KMS-11 (cell line): ENCODE measurements at regions not wholly inside any gene's neighbourhood (a gene's known extent, or its start where the extent isn't known, plus 50 kb on each side); places are given as distances from the start of the nearest gene placed in this dataset.

Source experiments
- H2AFZ ChIP-seq: fragments of 200-600 bp; sonication (generic); 2 replicates; pipeline ENCODE4 v1.6.1; 2016; ENCODE audit warnings: antibody characterized with exemption, mixed run types, low read depth
- H3K27ac ChIP-seq: fragments of 200-600 bp; sonication (generic); 2 replicates; pipeline ENCODE4 v1.6.1; 2016; ENCODE audit warnings: mild to moderate bottlenecking, mixed run types
- H3K27me3 ChIP-seq: fragments of 200-600 bp; sonication (generic); 2 replicates; pipeline ENCODE4 v1.6.1; 2017; ENCODE audit warnings: mild to moderate bottlenecking, low read depth, mixed run types, moderate library complexity; ENCODE audit not compliant: insufficient read depth
- H3K36me3 ChIP-seq: fragments of 200-600 bp; sonication (generic); 2 replicates; pipeline ENCODE4 v1.6.1; 2017; ENCODE audit warnings: mild to moderate bottlenecking, mixed run types; ENCODE audit not compliant: insufficient read depth
- H3K4me1 ChIP-seq: fragments of 200-600 bp; sonication (generic); 2 replicates; pipeline ENCODE4 v1.6.1; 2016; ENCODE audit warnings: mild to moderate bottlenecking, low read depth, mixed run types; ENCODE audit not compliant: poor library complexity, severe bottlenecking
- H3K4me2 ChIP-seq: fragments of 200-600 bp; sonication (generic); 2 replicates; pipeline ENCODE4 v1.7.0; 2016; ENCODE audit warnings: mild to moderate bottlenecking, mixed run types
- H3K4me3 ChIP-seq: fragments of 200-600 bp; sonication (generic); IDR thresholded peaks from 2 replicates; pipeline ENCODE4 v1.6.1; 2017; ENCODE audit warnings: low read depth, low read length, mixed read lengths; ENCODE audit not compliant: insufficient read depth
- H3K79me2 ChIP-seq: fragments of 200-600 bp; sonication (generic); 2 replicates; pipeline ENCODE4 v1.6.1; 2016; ENCODE audit warnings: low read depth, mixed run types; ENCODE audit not compliant: insufficient read depth
- H3K9ac ChIP-seq: fragments of 200-600 bp; sonication (generic); 2 replicates; pipeline ENCODE4 v1.6.1; 2016; ENCODE audit warnings: mild to moderate bottlenecking, mixed run types
- H4K20me1 ChIP-seq: fragments of 200-600 bp; sonication (generic); 2 replicates; pipeline ENCODE4 v1.6.1; 2016; ENCODE audit warnings: mild to moderate bottlenecking, mixed run types; ENCODE audit not compliant: insufficient read depth
- TF ChIP-seq, protein P1 (sequence below): fragments of 200-600 bp; sonication (generic); conservative IDR thresholded peaks from 2 replicates; pipeline ENCODE4 v1.6.1; 2017; ENCODE audit warnings: low read depth, mild to moderate bottlenecking, antibody characterized with exemption, low read length, moderate library complexity, mixed read lengths

DNA sequence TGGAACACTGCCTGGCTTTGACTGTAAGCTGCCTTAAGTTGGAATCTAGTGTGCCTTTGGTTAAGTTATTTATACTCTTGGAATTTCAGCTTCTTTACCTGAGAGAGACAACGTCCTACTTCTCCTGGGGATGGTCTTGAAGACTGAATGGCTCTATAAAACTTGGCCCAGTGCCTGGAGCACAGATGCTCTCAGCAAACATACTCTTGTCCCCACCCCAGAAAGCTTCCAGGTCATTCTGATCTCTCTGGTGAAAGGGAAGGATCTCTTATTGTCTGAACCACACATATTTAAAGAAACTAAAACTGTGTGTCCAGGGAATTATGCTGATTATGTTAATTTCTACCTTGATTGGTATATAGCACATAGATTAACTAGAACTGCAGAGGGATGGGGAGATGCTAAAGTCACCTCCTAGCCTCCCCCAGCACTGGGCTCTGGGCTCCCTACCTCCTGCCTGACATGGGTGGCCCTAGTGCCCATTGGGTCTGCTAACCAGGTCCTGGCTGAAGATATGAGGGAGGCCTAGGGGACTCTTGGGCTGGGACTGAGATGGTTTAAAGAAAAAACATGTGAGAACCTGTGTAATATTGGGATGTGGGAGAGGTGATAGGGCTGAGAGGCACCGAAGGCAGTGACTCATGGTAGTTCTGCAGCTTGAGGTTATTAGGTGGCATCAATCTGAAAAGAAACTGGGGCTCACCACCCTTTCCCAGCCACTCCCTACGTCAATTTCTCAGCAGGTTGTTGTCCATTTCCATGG is 171.0 kb downstream of the RPLP1 start:
- no peaks in the 10 kb centered on the region for H4K20me1 ChIP-seq
- H3K79me2 ChIP-seq, result no peaks in the 10 kb centered on the region
- H2AFZ ChIP-seq, result no peak overlapping the region
- TF ChIP-seq, protein P1, sequence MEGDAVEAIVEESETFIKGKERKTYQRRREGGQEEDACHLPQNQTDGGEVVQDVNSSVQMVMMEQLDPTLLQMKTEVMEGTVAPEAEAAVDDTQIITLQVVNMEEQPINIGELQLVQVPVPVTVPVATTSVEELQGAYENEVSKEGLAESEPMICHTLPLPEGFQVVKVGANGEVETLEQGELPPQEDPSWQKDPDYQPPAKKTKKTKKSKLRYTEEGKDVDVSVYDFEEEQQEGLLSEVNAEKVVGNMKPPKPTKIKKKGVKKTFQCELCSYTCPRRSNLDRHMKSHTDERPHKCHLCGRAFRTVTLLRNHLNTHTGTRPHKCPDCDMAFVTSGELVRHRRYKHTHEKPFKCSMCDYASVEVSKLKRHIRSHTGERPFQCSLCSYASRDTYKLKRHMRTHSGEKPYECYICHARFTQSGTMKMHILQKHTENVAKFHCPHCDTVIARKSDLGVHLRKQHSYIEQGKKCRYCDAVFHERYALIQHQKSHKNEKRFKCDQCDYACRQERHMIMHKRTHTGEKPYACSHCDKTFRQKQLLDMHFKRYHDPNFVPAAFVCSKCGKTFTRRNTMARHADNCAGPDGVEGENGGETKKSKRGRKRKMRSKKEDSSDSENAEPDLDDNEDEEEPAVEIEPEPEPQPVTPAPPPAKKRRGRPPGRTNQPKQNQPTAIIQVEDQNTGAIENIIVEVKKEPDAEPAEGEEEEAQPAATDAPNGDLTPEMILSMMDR, result no peak
- H3K27me3 ChIP-seq, result no peaks in the 10 kb centered on the region
- H3K9ac ChIP-seq, result no peak overlapping the region
- no peaks in the 10 kb centered on the region for H3K36me3 ChIP-seq
- H3K27ac ChIP-seq, result no peak overlapping the region
- H3K4me2 ChIP-seq, result no peak overlapping the region
- no peak overlapping the region for H3K4me3 ChIP-seq
- no peaks in the 10 kb centered on the region for H3K4me1 ChIP-seq

DNA sequence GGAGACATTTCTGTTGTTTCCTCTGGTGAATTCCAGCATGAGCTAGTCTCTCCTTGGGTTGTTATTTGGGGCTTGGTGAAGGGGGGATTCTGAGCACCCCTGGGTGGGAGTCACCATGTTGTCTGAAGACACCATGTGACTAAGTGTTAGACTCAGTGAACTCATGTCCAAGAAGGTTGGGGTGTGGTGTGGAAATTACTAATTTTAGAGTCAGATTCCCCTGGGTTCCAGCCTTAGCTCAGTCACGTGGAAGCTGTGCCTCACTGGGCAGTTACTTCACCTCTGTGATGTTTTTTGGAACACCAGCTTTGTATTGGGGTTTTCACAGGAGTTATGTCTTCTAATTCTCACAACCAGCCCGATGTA is 171.5 kb downstream of the RPLP1 start:
- Histone ChIP-seq H2AFZ (no peak overlapping the region), H3K27ac (no peak overlapping the region), H3K27me3 (no peaks in the 10 kb centered on the region), H3K4me2 (no peak overlapping the region), H3K79me2 (no peaks in the 10 kb centered on the region), H3K4me1 (no peaks in the 10 kb centered on the region), H3K9ac (no peak overlapping the region), H4K20me1 (no peaks in the 10 kb centered on the region), H3K4me3 (no peak overlapping the region), H3K36me3 (no peaks in the 10 kb centered on the region)
- TF ChIP-seq, protein P1, result no peak

DNA sequence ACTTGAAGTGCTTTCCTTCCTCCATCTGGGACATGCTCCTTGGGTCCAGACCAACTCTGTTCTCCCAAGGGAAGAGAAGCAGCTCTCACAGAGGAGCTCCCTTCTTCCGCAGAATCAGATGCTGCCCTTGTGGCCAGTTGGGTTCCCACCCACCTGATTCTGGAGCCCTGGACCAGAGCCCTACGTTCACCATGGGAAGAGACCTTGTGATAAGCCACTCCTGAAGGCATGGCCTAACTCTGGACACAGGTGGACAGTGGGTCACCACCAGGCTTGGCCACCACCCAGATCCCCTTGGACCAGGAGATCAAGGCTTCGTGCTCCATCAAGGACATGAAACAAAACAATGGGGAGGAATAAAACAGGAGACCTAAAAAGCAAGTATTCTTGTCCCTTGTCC is 172.2 kb downstream of the RPLP1 start:
- TF ChIP-seq, protein P1, result no peak
- no peak overlapping the region for H2AFZ ChIP-seq
- H3K9ac ChIP-seq, result no peak overlapping the region
- H3K27me3 ChIP-seq, result no peaks in the 10 kb centered on the region
- H3K4me3 ChIP-seq, result no peak overlapping the region
- H3K27ac ChIP-seq, result no peak overlapping the region
- no peaks in the 10 kb centered on the region for H4K20me1 ChIP-seq
- no peaks in the 10 kb centered on the region for H3K79me2 ChIP-seq
- no peak overlapping the region for H3K4me2 ChIP-seq
- H3K36me3 ChIP-seq, result no peaks in the 10 kb centered on the region
- H3K4me1 ChIP-seq, result no peaks in the 10 kb centered on the region

DNA sequence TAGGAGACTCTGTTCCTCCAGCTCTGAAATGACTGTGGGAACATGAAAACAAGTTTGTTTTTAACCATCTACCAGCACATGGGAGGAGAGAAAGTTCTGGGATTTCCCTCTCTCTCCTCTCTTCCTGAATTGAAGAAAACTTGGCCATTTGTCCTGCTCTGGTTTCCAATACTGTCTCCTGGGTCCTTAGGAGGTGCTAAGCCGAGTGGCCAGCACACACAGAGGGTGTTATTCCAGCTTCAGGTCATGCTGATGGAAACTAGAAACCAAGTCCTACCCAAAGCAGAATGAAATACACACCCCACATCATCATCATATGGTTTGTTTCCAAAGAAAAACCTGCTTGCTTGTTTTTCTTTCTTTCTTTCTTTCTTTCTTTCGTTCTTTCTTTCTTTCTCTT is 172.7 kb downstream of the RPLP1 start:
- no peak overlapping the region for H3K4me2 ChIP-seq
- H3K36me3 ChIP-seq, result no peaks in the 10 kb centered on the region
- H3K79me2 ChIP-seq, result no peaks in the 10 kb centered on the region
- TF ChIP-seq, protein P1, result no peak
- H3K4me3 ChIP-seq, result no peak overlapping the region
- no peaks in the 10 kb centered on the region for H3K27me3 ChIP-seq
- H4K20me1 ChIP-seq, result no peaks in the 10 kb centered on the region
- H3K4me1 ChIP-seq, result no peaks in the 10 kb centered on the region
- no peak overlapping the region for H3K27ac ChIP-seq
- no peak overlapping the region for H3K9ac ChIP-seq
- H2AFZ ChIP-seq, result no peak overlapping the region
